ENCODE measurements at regions not wholly inside any gene's neighbourhood (a gene's known extent, or its start where the extent isn't known, plus 50 kb on each side); places are given as distances from the start of the nearest gene placed in this dataset.

GRCh38 chr3:20836801-20837200 is 650.8 kb upstream of the SGO1 start:
- Histone ChIP-seq H4K5ac (ENCODE audit: insufficient read length, low read depth, low read length) (no peak overlapping the region), H3K56ac (ENCODE audit: insufficient read length, low read depth, low read length) (no peak overlapping the region), H4K91ac (ENCODE audit: insufficient read length, low read depth, low read length) (no peak overlapping the region), H3K27ac (ENCODE audit: insufficient read length, low read depth, low read length) (no peak overlapping the region), H3K14ac (ENCODE audit: insufficient read depth, low read length) (no peak overlapping the region), H3K23ac (ENCODE audit: insufficient read length, low read depth, low read length) (no peak overlapping the region), H3K23me2 (ENCODE audit: insufficient read length, low read depth, low read length, poor library complexity, severe bottlenecking) (no peaks in the 10 kb centered on the region), H2BK12ac (ENCODE audit: insufficient read length, low read depth, low read length) (no peak overlapping the region), H3K4me2 (ENCODE audit: insufficient read depth, insufficient read length, low read length) (no peak overlapping the region), H3K27me3 (ENCODE audit: insufficient read depth, low read length) (no peaks in the 10 kb centered on the region), H3K18ac (ENCODE audit: insufficient read length, low read depth, low read length) (no peak overlapping the region), H3K9ac (ENCODE audit: extremely low read depth, insufficient read length, low read length) (no peak overlapping the region), H2BK120ac (ENCODE audit: low read depth, low read length, poor library complexity, severe bottlenecking) (no peak overlapping the region), H2AFZ (ENCODE audit: low read length) (no peak overlapping the region), H3T11ph (ENCODE audit: low read length) (no peak overlapping the region), H4K20me1 (ENCODE audit: control insufficient read depth, insufficient read depth, insufficient read length) (no peaks in the 10 kb centered on the region), H3K79me2 (ENCODE audit: insufficient read depth, low read length) (no peaks in the 10 kb centered on the region), H3K4me1 (ENCODE audit: insufficient read depth, low read length) (no peaks in the 10 kb centered on the region), H3K79me1 (ENCODE audit: insufficient read depth, low read depth, low read length, poor library complexity, severe bottlenecking) (no peaks in the 10 kb centered on the region), H4K8ac (replicated peaks; ENCODE audit: insufficient read length, low read depth, low read length) (no peak overlapping the region), H3K4ac (ENCODE audit: low read depth, low read length) (no peak overlapping the region), H2BK5ac (ENCODE audit: insufficient read length, low read length) (no peak overlapping the region), H2AK5ac (ENCODE audit: insufficient read length, low read length) (no peak overlapping the region), H3K9me3 (ENCODE audit: control insufficient read depth, low read depth, low read length) (no peaks in the 10 kb centered on the region), H2BK20ac (ENCODE audit: low read depth, low read length, poor library complexity, severe bottlenecking) (no peak overlapping the region), H2BK15ac (ENCODE audit: low read depth, low read length) (no peak overlapping the region)
- no peak for DNase-seq
- H3K9me3 Mint-ChIP-seq: no peaks in the 10 kb centered on the region
- TF ChIP-seq CTCF (conservative IDR thresholded peaks at IDR 0.05): no peak
- no peaks in the 10 kb centered on the region for H3K36me3 Mint-ChIP-seq (ENCODE audit: insufficient read depth in 1 of 3, low read depth in 3 of 3)
- H3K4me1 Mint-ChIP-seq: peaks cover 0 to 3% of the 10 kb centered on the region in 2 experiments; a peak in 2 of 4 replicates
- H3K27me3 Mint-ChIP-seq (ENCODE audit: low read depth): no peaks in the 10 kb centered on the region
- no peak overlapping the region for H3K27ac Mint-ChIP-seq
- no peak overlapping the region for H3K4me3 Mint-ChIP-seq
- no CpG with 5 or more reads among the region's 2 CpGs for WGBS (ENCODE audit: extremely low coverage, insufficient read length, low lambda C conversion rate)

Measured in H9 (cell line).